ENCODE measurements at regions not wholly inside any gene's neighbourhood (a gene's known extent, or its start where the extent isn't known, plus 50 kb on each side); places are given as distances from the start of the nearest gene placed in this dataset.

DNA sequence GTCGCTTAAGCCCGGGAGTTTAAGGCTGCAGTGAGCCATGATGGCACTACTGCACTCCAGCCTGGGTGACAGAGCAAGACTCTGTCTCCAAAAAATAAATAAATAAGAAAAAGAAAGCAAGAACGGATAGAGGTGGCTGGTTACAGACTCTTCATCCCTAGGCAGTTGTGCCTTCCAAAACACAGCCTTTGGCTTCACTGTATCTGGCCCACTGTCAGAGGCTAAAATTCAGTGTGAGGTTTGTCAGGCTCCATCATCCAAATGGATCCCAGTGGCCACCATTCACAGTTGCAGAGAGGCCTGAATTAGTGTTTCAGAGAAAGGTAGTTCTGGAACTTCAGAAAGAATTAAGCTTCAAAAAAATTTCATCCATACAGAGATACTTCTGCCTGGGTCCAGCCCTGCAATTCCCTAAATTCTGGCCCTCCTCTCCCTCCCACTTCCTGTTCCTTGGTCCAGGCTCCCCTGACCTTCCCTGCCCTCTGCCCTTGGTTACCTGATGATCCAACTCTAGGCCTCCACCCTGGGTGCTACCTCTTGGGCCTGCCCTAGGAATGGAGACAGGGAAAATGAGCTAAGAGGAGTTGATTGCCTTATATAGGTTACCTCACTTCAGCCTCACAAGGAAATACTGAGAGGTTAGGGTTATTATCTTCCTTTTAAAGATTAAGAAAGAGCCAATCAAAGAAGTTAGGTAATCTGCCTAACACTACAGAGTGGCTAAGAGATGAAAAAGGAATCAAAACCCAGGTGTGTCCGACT lies 97.2 kb upstream of the SLC44A1 start:
- no peak for DNase-seq (ENCODE audit: low read depth)

DNA sequence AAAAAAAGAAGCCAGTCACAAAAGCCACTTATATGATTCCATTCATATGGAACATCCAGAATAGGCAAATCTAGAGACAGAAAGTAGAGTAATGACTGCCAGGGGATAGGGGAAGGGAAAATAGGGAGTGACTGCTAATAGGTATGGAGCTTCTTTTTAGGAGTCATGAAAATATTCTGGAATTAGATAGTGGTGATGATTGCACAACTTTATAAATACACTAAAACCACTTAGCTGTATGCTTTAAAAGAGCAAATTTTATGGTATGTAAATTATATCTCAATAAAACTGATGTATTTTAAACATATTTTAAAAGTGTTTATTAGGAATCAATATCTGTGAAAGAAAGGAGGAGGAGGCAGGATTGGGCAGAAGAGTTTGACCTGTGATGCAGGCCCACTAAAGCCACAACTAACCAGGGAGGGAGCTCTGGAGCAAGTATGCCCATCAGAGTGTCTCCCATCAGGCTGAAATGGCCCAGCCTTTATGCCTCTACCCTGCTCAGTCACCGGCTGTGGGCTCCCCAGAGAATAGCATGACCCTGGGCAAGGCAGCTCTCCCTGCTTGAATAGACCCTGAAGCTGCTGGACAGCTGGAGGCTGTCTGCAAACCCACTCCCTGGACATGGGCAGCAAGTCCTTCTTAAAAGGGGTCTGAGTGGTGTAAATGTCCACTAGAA lies 96.0 kb upstream of the SLC44A1 start:
- DNase-seq (ENCODE audit: low read depth) = no peak

DNA sequence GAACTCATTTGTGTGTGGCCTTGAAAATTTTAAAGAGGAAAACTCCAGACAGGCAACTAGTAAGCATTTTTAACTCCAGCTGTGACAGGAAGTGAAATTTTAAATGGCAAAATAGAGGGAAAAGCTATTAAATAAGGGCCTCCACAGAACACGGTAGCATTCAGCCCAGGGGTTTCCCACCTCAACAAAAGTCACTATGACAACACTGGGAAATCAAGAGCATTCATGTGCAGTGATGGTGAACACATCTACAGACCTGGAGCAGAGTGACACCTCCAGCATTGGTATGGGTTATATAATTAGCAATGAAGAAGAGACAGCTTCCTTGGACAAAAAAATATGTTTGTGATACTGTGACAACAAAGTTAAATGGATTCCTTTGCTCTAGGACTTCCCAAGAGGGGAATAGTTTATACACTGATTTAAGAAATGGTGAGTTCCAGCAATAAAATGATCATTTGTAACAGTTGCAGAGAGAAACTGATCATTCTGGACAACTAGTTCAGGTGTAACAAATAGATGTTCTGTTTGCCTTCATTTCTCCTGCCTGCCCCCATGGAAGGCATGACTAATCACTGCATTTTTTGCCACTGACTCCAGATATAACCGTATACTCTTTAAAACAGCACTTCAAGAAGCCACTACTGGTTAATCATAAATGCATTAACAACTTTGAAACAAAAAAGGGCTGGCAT lies 93.3 kb upstream of the SLC44A1 start:
- DNase-seq (ENCODE audit: low read depth) = no peak

DNA sequence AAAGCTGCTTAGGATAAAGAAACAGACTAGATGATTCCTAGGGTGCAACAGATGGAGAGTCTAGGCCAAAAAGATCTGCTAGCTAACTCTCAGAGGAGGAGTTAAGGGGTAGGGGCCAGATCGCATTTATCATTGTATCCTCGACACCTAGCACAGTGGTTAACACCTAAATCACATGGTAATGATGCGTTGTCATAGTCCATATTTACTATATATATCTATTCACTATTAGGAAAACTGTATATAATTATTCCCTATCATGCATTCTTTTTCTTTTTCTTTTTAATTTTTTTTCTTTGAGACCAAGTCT lies 92.8 kb upstream of the SLC44A1 start:
- no peak for DNase-seq (ENCODE audit: low read depth)

DNA sequence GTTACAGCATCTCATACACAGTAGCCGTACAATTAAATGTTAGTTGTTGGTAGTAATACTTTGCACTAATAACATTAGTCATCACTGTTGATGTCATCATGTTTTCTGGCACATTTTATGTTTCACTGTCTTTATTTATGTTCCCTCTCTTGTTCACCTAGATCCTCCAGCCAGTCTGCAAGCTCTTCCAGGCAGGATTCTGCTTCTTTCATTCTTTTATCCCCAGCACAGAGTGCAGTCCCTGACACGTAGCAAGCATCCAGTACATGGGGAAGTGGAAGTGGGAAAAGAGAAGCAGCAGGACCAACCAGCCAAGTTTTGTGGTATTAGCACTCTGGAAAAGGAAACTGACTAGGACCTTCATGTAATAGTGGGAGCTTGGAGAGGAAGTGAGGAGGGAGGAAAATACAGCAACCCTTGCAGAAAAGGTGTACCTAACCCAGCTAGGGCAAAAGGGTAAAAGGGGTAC lies 89.7 kb upstream of the SLC44A1 start:
- no peak for DNase-seq (ENCODE audit: low read depth)

DNA sequence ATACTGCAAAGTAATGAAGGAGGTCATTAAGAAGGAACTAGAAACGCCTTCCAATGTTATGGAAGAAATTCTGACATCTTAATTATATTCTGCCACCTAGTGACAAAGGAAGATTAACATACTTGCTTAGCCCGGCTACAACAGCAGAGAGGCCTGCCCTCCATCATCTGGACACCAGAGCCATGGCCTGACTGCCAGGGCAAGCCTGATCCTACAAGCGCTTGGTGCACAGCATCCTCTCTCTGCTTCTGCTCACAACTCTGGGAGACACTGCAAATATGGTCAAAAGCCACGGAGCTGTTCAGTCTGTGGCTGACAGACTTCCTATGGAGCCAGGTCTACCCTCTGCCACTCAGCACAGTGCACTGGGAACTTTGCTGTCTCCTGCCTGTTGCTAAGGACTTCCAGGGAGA lies 87.3 kb upstream of the SLC44A1 start:
- no peak for DNase-seq (ENCODE audit: low read depth)

DNA sequence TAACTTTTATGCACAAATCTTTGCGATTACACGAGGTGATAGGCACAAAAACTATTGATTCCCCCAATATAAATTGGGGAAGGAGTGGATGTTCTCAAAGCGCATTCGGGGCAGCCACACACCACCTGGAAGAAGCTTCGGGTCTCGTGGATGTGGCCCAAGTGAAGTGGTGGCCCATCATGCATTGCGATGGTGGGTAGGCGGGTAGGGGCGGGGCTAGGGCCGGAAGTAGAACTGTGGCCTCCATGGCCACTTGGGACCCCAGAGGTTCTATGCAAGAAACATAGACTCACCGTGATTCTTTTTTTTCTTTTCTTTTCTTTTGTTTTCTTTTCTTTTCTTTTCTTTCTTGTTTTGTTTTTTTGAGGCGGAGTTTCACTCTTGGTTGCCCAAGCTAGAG lies 86.4 kb upstream of the SLC44A1 start:
- DNase-seq (ENCODE audit: low read depth) = no peak

DNA sequence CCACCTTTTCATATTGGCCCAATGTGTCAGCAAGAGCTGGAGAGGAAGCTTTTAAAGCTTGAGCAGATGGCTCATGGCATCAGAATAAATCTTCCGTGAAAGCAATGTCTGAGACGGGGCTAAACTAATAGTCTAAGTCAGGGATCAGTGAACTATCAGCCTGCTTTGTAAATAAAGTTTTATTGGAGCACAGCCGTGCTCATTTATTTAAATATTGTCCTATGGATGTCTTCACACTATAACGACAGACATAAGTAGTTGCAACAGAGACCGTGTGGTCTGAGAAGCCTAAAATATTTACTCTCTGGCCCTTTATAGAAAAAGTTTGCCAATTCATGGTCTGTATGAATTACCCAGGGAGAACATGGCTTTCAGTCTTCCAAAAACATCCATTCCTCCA lies 85.6 kb upstream of the SLC44A1 start:
- DNase-seq (ENCODE audit: low read depth) = no peak

DNA sequence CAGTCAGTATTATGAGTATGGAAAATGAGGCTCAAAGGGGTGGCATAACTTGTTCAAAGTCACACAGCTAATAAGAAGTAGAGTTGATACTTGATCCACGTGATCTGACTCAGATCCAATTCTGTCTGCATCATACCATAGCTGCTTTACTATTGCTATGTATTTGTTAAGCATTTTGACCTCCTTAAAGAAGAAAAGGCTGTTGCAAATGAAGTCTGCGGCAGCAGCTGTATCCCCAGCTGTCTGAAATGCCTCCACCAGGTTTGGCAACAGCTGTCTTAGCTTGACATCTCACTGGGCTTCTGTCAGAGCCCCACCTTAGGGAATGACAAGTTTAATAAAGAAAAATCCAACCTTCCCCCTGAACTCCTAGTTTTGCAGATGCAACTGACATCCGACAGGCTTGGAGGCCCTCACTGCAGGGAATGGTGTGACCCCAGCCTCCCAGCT lies 75.6 kb upstream of the SLC44A1 start:
- no peak for DNase-seq (ENCODE audit: low read depth)

DNA sequence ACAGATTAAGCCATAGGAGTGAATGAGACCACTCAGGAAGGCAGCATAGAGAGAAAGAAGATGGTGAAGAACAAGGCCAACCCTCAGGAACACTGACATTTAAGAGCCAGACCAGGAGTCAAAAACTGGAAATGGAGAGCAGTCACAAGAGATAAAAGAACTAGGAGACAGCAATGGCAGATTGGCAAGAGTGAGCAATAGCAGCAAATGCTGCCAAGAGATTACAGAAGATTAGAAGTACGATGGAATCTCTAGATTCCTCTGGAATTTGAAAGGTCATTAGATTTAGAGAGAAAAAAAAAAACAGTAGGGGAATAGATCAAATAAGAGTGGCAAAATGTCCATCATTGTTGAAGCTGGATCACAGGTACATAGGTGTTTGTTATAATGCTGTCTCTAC lies 73.4 kb upstream of the SLC44A1 start:
- DNase-seq (ENCODE audit: low read depth) = no peak

DNA sequence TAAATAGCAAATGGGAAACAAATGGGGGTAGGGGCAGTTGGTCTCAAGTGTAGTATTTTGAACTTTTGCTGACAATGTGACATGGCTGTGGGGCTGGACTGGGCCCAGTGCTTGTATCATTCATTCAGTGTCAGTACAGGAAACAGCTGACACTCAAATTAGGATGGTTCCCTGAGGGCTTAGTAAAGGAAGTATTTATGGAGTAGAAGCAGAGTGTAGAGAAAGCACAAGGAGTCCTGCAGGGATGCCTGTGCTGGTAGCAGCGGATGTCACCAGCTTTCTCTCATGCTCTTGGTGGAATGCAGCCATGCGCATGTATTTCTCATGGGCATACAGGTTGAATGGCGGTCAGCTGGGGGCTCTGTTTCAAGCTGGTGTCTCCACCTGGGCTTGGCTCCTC lies 72.9 kb upstream of the SLC44A1 start:
- DNase-seq (ENCODE audit: low read depth) = no peak

DNA sequence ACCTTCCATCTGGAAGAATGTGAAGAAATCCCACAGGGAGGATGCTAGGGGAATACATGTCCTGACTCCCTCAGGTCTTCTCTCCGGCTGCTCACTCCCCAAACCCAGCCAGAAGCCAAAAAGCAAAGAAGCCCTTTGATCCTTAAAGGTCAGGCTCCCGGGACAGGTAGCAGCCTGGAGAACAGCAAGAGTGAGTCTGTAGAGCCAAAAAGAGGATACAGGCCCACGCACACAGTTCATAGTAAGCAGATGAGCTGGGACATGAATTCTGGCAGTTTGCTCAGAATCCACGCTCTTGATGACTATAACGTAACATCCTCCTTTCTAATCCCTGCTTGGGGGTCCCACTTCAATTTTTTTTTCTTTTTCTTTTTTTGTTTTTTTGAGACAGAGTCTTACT lies 72.0 kb upstream of the SLC44A1 start:
- DNase-seq (ENCODE audit: low read depth) = no peak

DNA sequence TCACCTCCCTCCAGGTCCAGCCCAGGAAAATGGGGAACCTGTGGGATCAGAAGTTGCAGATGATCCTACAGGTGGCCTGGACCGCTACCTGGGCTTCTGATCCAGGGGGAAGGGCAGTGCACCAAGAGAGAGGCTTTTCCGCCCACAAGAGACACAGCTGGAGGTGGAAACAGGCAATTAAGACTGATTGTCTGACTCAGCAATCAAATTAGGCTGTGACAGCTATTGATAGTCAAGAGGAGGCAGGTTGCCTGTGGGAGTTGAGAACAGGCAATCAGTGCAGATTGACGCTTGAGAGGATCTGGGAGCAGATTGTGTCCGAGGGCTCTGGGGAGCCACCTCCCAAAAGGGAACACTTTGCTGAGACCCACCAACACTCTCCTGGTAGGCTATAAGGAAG lies 71.1 kb upstream of the SLC44A1 start:
- DNase-seq (ENCODE audit: low read depth) = no peak

DNA sequence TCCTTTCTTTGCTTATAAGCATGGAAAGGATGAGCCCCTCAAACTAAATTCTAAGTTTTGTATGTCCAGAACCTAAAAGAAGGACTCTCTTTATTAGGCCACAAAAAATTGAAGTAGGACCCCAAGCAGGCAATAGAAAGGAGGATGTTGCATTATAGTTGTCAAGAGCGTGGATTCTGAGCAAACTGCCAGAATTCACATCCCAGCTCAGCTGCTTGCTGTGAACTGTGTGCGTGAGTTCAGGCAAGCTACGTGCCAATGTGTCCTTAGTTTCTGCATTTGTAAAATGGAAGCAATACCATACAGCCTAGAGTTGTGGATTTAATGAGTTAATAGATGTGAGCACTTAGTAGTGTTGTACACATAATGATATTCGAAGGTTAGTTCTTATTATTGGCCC lies 70.6 kb upstream of the SLC44A1 start:
- no peak for DNase-seq (ENCODE audit: low read depth)

DNA sequence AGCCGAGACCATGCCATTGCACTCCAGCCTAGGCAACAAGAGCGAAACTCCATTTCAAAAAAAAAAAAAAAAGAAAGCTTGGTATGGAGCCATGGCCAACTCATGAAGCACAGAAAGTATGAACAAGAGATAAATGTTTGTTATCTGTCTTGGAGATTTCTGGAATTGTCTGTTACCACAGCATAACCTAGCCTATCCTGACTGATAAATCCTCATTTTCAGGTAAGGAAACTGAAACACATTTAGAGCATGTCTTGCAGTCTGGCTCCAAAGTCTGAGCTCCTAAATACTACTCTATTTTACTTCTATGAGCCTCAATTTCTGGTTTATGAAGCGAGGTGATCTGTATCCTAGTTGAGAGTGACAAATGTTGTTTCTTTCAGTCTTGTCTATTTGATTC lies 68.3 kb upstream of the SLC44A1 start:
- DNase-seq (ENCODE audit: low read depth) = no peak

DNA sequence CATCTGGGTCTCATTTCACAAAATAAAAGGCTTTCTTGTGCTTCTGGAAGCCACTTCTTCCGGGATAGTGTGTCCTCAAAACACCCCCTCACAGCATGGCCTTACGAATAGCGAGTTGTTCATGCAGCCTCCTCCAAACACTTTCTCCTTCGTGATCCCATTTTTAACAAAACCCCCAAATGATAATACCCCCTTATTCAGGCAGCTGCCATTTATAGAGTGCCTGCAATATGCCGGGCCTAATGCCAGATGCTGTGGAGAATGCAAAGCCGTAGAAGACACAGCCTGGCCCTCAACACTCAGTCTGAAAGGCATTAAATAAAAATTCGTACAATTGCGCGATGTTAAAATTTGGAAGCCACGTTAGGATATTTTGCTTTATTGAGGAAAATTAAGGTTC lies 66.4 kb upstream of the SLC44A1 start:
- DNase-seq (ENCODE audit: low read depth) = no peak

DNA sequence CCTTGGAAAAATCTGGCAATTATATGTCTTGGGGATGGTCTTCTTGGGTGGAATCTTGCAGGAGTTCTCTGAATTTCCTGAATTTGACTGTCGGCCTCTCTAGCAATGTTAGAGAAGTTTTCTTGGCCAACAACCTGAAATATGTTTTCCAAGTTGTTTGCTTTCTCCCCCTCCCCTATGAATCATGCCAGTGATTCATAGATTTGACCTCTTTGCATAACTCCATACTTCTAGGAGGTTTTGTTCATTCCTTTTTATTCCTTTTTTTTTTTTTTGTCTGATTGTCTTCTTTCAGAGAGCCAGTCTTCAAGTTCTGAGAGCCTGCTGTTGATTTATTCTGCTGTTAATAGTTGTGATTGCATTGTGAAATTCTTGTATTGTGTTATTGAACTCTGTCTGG lies 56.7 kb upstream of the SLC44A1 start:
- DNase-seq (ENCODE audit: low read depth) = no peak

DNA sequence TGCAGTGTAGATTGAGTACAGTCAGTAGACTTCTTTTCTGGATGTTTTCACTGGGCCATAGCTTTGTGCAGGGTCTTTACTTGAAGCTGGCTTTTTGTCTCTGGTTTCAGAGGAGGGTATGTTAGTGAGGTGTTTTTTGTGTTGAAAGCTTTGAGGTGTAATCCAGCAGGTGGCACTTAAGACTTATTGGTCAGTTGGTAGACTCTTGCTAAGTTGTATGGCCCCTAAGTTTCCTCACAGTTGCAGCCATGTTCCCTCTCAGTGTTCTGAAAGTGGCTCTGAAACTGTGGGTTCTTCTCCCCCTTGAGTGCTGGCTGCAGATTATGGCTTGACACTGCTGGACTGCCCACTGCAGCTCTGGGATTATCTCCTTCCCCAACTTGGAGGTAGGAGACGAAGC lies 55.7 kb upstream of the SLC44A1 start:
- DNase-seq (ENCODE audit: low read depth) = no peak

DNA sequence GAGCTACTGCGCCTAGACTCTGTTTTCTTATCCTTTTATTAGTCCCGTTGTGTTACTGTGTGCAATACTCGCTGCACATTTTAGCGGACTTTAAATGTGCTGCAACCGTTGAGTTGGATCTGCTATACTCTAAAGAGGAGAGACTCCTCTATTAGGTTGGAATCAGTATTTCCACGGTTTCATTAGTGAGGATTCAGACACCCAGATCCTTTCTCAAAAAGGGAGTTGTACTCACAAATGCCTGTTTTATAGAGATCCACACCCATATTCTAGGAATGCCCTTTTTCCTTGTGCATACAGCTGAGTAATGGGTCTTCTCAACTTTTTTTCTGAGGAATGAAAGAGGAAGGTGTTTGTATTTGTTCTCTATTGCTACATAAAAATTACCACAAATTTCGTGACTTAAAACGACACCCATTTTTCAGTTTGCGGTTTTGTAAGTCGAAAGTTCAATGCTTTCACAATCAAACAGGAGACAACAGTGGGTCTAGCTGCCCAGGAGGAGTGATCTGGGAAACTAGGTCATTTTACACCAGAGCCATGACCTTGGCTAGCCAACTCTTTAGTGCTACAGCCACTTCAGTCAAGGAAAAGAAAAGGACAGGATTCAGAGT lies 52.8 kb upstream of the SLC44A1 start:
- no peak for DNase-seq (ENCODE audit: low read depth)

DNA sequence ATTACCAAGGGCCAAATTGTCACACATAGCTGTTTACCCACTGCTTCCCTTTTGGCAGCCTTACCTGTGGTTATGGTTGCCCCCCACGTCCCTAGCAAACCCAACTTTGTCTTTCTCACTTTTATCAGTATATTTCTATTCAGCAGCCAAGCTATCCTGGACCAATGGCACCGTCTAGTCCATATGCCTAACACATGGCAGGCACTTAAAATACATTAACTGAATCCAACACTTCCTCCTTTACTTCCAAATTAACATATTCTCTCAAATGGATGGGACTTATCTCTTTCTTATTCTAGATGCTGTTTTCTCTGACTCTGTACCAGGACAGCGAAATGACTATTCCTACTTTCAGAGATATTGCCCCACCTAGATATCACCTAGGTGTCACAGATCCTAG lies 50.9 kb upstream of the SLC44A1 start:
- no peak for DNase-seq (ENCODE audit: low read depth)

DNA sequence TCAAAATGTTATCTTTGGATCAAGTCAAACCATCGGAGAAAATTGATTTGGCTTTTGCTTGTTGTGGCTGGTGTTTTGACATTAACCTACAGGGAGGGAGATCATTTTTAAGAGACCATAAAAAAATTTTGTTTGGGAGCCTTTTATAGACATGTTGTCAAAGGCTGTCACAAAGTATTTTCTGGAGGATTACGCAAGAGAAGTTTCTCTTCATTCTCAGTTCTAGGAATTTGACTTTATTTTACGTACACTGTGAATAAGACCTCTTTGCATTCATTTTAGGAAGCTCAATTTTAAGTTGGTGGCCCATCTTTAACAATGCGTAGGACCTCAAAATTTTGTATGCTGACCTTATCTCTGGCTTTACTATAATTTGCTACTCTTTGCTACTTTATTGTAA lies 50.2 kb upstream of the SLC44A1 start:
- DNase-seq (ENCODE audit: low read depth) = no peak
